ENCODE measurements at regions not wholly inside any gene's neighbourhood (a gene's known extent, or its start where the extent isn't known, plus 50 kb on each side); places are given as distances from the start of the nearest gene placed in this dataset.

- Histone ChIP-seq H3K79me2 (ENCODE audit: control insufficient read depth, insufficient read depth, low read length) (no peaks in the 10 kb centered on the region), H3K4me3 (no peak overlapping the region), H3K9me3 (replicated peaks; ENCODE audit: control insufficient read depth, insufficient read depth, low read length) (no peaks in the 10 kb centered on the region; the same call in 2 of the 3 replicates), H3K9ac (ENCODE audit: control insufficient read depth, insufficient read depth, low read length) (no peak overlapping the region), H3K27ac (ENCODE audit: control insufficient read depth, insufficient read depth) (no peak overlapping the region), H2AFZ (ENCODE audit: control insufficient read depth, low read depth, low read length) (no peak overlapping the region), H3K4me1 (ENCODE audit: control insufficient read depth, insufficient read depth, low read length) (no peaks in the 10 kb centered on the region), H4K20me1 (ENCODE audit: control insufficient read depth, insufficient read depth) (no peaks in the 10 kb centered on the region), H3K27me3 (replicated peaks in 1 of 2; ENCODE audit: control insufficient read depth in 2 of 2, insufficient read depth in 2 of 2, low read length in 1 of 2) (no peaks in the 10 kb centered on the region), H3K36me3 (ENCODE audit: control insufficient read depth in 2 of 2, insufficient read depth in 2 of 2, low read length in 1 of 2) (no peaks in the 10 kb centered on the region), H3K4me2 (ENCODE audit: control insufficient read depth, insufficient read depth) (no peak overlapping the region)
- TF ChIP-seq USF2 (IDR thresholded peaks at IDR 0.05; ENCODE audit: borderline replicate concordance, low read depth, low read length), result no peak
- BruUV-seq (replicated peaks), result no TSS peak
- FAIRE-seq (no peak), DNase-seq (ENCODE audit: low read depth, low spot score) (no peak), ATAC-seq (no peak)
- CTCF ChIA-PET, result no interaction called here
- intact Hi-C loops (cut with micrococcal nuclease; ENCODE audit: unreplicated experiment), result no loop called here
- 67% methylated on average over 2 of the region's 2 CpGs for WGBS (ENCODE audit: insufficient coverage, insufficient replicate concordance, low lambda C conversion rate, missing lambda C conversion rate)
- SMC1A ChIA-PET (ENCODE audit: uncharacterized antibody, unreplicated experiment), result no interaction called here
- RAD21 ChIA-PET (ENCODE audit: unreplicated experiment), result no interaction called here
- in situ Hi-C loops (cut with MboI), result no loop called here
- POLR2A ChIA-PET, result no interaction called here
These were observed 334.7 kb upstream of the PIK3R1 start for GRCh38 chr5:67880876-67881275.

- Histone ChIP-seq H3K4me2 (ENCODE audit: control insufficient read depth, insufficient read depth) (no peak overlapping the region), H4K20me1 (ENCODE audit: control insufficient read depth, insufficient read depth) (no peaks in the 10 kb centered on the region), H3K4me1 (ENCODE audit: control insufficient read depth, insufficient read depth, low read length) (no peaks in the 10 kb centered on the region), H3K27me3 (replicated peaks in 1 of 2; ENCODE audit: control insufficient read depth in 2 of 2, insufficient read depth in 2 of 2, low read length in 1 of 2) (no peaks in the 10 kb centered on the region), H3K9me3 (replicated peaks; ENCODE audit: control insufficient read depth, insufficient read depth, low read length) (no peaks in the 10 kb centered on the region; the same call in 2 of the 3 replicates), H3K4me3 (no peak overlapping the region), H3K36me3 (ENCODE audit: control insufficient read depth in 2 of 2, insufficient read depth in 2 of 2, low read length in 1 of 2) (no peaks in the 10 kb centered on the region), H3K9ac (ENCODE audit: control insufficient read depth, insufficient read depth, low read length) (no peak overlapping the region), H3K27ac (ENCODE audit: control insufficient read depth, insufficient read depth) (no peak overlapping the region), H2AFZ (ENCODE audit: control insufficient read depth, low read depth, low read length) (no peak overlapping the region), H3K79me2 (ENCODE audit: control insufficient read depth, insufficient read depth, low read length) (no peaks in the 10 kb centered on the region)
- intact Hi-C loops (cut with micrococcal nuclease; ENCODE audit: unreplicated experiment) (no loop called here), in situ Hi-C loops (cut with MboI) (no loop called here)
- ChIA-PET CTCF (no interaction called here), POLR2A (no interaction called here), RAD21 (ENCODE audit: unreplicated experiment) (no interaction called here), SMC1A (ENCODE audit: uncharacterized antibody, unreplicated experiment) (no interaction called here)
- ATAC-seq (no peak), DNase-seq (ENCODE audit: low read depth, low spot score) (no peak), FAIRE-seq (no peak)
- 66% methylated on average over 2 of the region's 2 CpGs for WGBS (ENCODE audit: insufficient coverage, insufficient replicate concordance, low lambda C conversion rate, missing lambda C conversion rate)
- no TSS peak for BruUV-seq (replicated peaks)
- TF ChIP-seq TCF3 (IDR thresholded peaks at IDR 0.05; ENCODE audit: borderline replicate concordance, insufficient read depth, low read depth, low read length) (no peak), IRF4 (IDR thresholded peaks at IDR 0.05; ENCODE audit: low read depth, low read length) (no peak), ZBTB11 (CRISPR knock-in tag; IDR thresholded peaks at IDR 0.05) (no peak), EED (IDR thresholded peaks at IDR 0.05; ENCODE audit: low read depth) (no peak), HDGF (IDR thresholded peaks at IDR 0.05) (no peak), CUX1 (IDR thresholded peaks at IDR 0.05; ENCODE audit: insufficient replicate concordance, low read depth, low read length) (no peak), TCF7 (IDR thresholded peaks at IDR 0.05; ENCODE audit: borderline replicate concordance) (no peak), MEF2A (IDR thresholded peaks at IDR 0.05; ENCODE audit: insufficient read depth, low read depth, low read length) (no peak)
These were observed 335.1 kb upstream of the PIK3R1 start for GRCh38 chr5:67880511-67880805.
